Hematopoietic multipotent progenitor cell treated with erythropoietin and hydrocortisone succinate and interleukin-3 and kit ligand, for 8 days (in vitro differentiated cells): ENCODE measurements at regions not wholly inside any gene's neighbourhood (a gene's known extent, or its start where the extent isn't known, plus 50 kb on each side); places are given as distances from the start of the nearest gene placed in this dataset.

Source experiments
- DNase-seq: peaks from one replicate; pipeline ENCODE4 v3.0.0-alpha.2; 2015

DNA sequence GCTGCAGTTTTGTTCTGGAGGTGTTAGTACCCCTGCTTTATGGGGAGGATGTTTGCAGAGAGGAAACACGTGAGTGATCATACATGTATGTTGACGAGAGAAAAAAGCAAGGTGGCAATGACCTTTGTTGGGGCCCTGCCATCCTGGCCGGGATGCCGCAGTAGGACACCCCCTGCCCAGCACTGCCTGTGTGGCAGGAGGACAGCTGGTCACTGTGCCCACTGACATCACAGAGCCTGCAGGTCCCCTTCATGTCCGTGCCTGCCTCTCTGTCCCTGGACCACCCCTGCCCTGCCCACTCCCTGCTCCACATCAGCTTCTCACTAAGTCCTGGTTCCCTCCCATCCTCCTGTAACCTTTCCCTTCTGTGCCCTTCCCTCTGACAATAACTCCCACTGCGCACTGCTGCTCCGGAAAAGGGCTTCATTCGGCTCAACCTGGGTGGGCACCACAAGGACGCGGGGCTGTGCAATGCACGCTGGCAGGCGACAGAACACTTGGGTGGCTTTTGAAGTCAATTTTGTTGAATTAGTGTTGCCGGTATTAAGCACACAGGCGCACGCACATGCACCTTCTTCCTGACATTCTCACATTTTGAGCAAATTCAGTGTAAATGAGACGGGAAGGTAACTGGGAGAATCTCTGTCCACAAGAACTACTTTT is 51.5 kb upstream of the TWIST2 start:
- DNase-seq, result no peak

DNA sequence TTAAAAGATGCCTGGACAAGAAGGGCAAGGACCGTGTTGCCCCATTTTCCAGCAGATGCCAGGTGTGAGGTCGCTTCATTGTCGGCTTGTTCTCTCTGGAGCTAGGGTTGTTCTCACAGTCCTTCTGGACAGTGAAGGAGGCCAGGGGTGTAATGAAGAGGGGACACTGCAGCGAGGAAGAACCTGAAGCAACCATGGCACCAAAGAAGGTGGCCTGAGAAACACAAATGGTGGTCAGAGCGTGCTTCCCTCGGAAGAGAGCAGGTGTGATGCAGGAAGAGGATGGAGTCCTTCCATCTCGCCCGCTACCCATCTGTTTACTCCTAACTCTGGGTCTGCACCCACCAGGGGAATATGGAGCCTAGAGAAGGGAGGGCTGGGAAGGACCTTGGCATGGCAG is 50.3 kb upstream of the TWIST2 start:
- DNase-seq, result no peak
